Neural crest cell (in vitro differentiated cells): ENCODE measurements at regions not wholly inside any gene's neighbourhood (a gene's known extent, or its start where the extent isn't known, plus 50 kb on each side); places are given as distances from the start of the nearest gene placed in this dataset.
"Not testable (repeated sequence)": the region's sequence is repeated elsewhere in the genome, so short reads cannot be mapped to it uniquely, and the experiment has no call there.

ENCODE experiments used
- DNase-seq: peaks from one replicate; pipeline ENCODE4 v3.0.0; 2021; ENCODE audit warnings: low read depth, mixed read lengths, low spot score
- H3K27ac Mint-ChIP-seq: one replicate; pipeline ENCODE4 v1.8.0; 2021; ENCODE audit warnings: mild to moderate bottlenecking, mixed read lengths; ENCODE audit not compliant: unreplicated experiment
- H3K27me3 Mint-ChIP-seq: 2 replicates; pipeline ENCODE4 v1.8.0; 2021; ENCODE audit warnings: low read depth, mild to moderate bottlenecking, mixed read lengths
- H3K36me3 Mint-ChIP-seq: 2 replicates; pipeline ENCODE4 v1.8.0; 2021; ENCODE audit warnings: low read depth, mild to moderate bottlenecking, mixed read lengths
- H3K4me1 Mint-ChIP-seq: 2 replicates; pipeline ENCODE4 v1.8.0; 2021; ENCODE audit warnings: mixed read lengths
- H3K4me3 Mint-ChIP-seq: one replicate; pipeline ENCODE4 v1.8.0; 2021; ENCODE audit warnings: mild to moderate bottlenecking, mixed read lengths
- H3K9me3 Mint-ChIP-seq: 2 replicates; pipeline ENCODE4 v1.8.0; 2021; ENCODE audit warnings: mixed read lengths
- CTCF ChIP-seq: fragments of 200-600 bp; sonication (generic); conservative IDR thresholded peaks from 2 replicates; pipeline ENCODE4 v1.5.0; 2021; ENCODE audit warnings: antibody characterized with exemption, mild to moderate bottlenecking

GRCh38 chr4:189654396-189654795, 286.3 kb upstream of the FRG1 start:
- not testable (repeated sequence) for H3K27me3 Mint-ChIP-seq, H3K36me3 Mint-ChIP-seq, DNase-seq, H3K4me1 Mint-ChIP-seq, H3K27ac Mint-ChIP-seq, H3K9me3 Mint-ChIP-seq, H3K4me3 Mint-ChIP-seq

- not testable (repeated sequence) for H3K4me3 Mint-ChIP-seq, DNase-seq, H3K27me3 Mint-ChIP-seq, H3K36me3 Mint-ChIP-seq, H3K27ac Mint-ChIP-seq, H3K4me1 Mint-ChIP-seq, H3K9me3 Mint-ChIP-seq
Observed at GRCh38 chr4:189655817-189656216, 284.9 kb upstream of the FRG1 start.

- no peak for TF ChIP-seq CTCF
- Mint-ChIP-seq H3K9me3 (no peaks in the 10 kb centered on the region), H3K4me3 (no peak overlapping the region), H3K4me1 (no peaks in the 10 kb centered on the region), H3K27me3 (no peaks in the 10 kb centered on the region), H3K36me3 (no peaks in the 10 kb centered on the region), H3K27ac (no peak overlapping the region)
- DNase-seq = no peak
Observed at GRCh38 chr4:189656641-189657040, 284.0 kb upstream of the FRG1 start.

GRCh38 chr4:189658259-189658658, 282.4 kb upstream of the FRG1 start:
- H3K36me3 Mint-ChIP-seq, H3K27ac Mint-ChIP-seq, H3K27me3 Mint-ChIP-seq, H3K4me1 Mint-ChIP-seq, H3K4me3 Mint-ChIP-seq, DNase-seq, H3K9me3 Mint-ChIP-seq: not testable (repeated sequence)

- H3K4me1 Mint-ChIP-seq, DNase-seq, H3K9me3 Mint-ChIP-seq, H3K27me3 Mint-ChIP-seq, H3K36me3 Mint-ChIP-seq, H3K4me3 Mint-ChIP-seq, H3K27ac Mint-ChIP-seq: not testable (repeated sequence)
Observed at GRCh38 chr4:189658831-189659230, 281.8 kb upstream of the FRG1 start.

GRCh38 chr4:189659287-189659686, 281.4 kb upstream of the FRG1 start:
- Mint-ChIP-seq H3K36me3 (no peaks in the 10 kb centered on the region), H3K9me3 (no peaks in the 10 kb centered on the region), H3K4me1 (no peaks in the 10 kb centered on the region), H3K4me3 (no peak overlapping the region), H3K27me3 (no peaks in the 10 kb centered on the region), H3K27ac (no peak overlapping the region)
- no peak for TF ChIP-seq CTCF
- no peak for DNase-seq

GRCh38 chr4:189660722-189661360, 279.8 kb upstream of the FRG1 start:
- H3K36me3 Mint-ChIP-seq = no peaks in the 10 kb centered on the region
- H3K27me3 Mint-ChIP-seq = no peaks in the 10 kb centered on the region
- TF ChIP-seq CTCF = no peak
- no peak overlapping the region for H3K4me3 Mint-ChIP-seq
- no peaks in the 10 kb centered on the region for H3K9me3 Mint-ChIP-seq
- no peak for DNase-seq
- H3K4me1 Mint-ChIP-seq = no peaks in the 10 kb centered on the region
- no peak overlapping the region for H3K27ac Mint-ChIP-seq
